Activated CD4-positive, alpha-beta memory T cell treated with anti-CD3 and anti-CD28 coated beads, Interleukin-2, amount 10 ng/mL, durations not matched to agents 7 days and 5 days (primary cell): ENCODE measurements at regions not wholly inside any gene's neighbourhood (a gene's known extent, or its start where the extent isn't known, plus 50 kb on each side); places are given as distances from the start of the nearest gene placed in this dataset.

Experiments used
- CTCF ChIA-PET: fragments of 350-600 bp; sonication (Branson Sonifier 250); formaldehyde crosslinking; loops from one replicate; lab custom pipeline; 2021; ENCODE audit warnings: antibody characterized with exemption, inconsistent platforms; lab: Charles Lee
- POLR2A ChIA-PET: fragments of 350-600 bp; sonication (Branson Sonifier 250); formaldehyde crosslinking; loops from one replicate; lab custom pipeline; 2021; ENCODE audit warnings: antibody characterized with exemption; lab: Charles Lee
- DNase-seq: peaks from one replicate; pipeline ENCODE4 v3.0.0-alpha.2; 2020
- H3K27ac Mint-ChIP-seq: one replicate; pipeline ENCODE4 v1.8.0; 2021; ENCODE audit warnings: mild to moderate bottlenecking, mixed read lengths
- H3K27me3 Mint-ChIP-seq: one replicate; pipeline ENCODE4 v1.8.0; 2021; ENCODE audit warnings: mixed read lengths
- H3K36me3 Mint-ChIP-seq: one replicate; pipeline ENCODE4 v1.8.0; 2021; ENCODE audit warnings: low read depth, mixed read lengths
- H3K4me1 Mint-ChIP-seq: one replicate; pipeline ENCODE4 v1.8.0; 2021; ENCODE audit warnings: mixed read lengths
- H3K4me3 Mint-ChIP-seq: one replicate; pipeline ENCODE4 v1.8.0; 2021; ENCODE audit warnings: mild to moderate bottlenecking, mixed read lengths
- H3K9me3 Mint-ChIP-seq: one replicate; pipeline ENCODE4 v1.8.0; 2021; ENCODE audit warnings: mixed read lengths

DNA sequence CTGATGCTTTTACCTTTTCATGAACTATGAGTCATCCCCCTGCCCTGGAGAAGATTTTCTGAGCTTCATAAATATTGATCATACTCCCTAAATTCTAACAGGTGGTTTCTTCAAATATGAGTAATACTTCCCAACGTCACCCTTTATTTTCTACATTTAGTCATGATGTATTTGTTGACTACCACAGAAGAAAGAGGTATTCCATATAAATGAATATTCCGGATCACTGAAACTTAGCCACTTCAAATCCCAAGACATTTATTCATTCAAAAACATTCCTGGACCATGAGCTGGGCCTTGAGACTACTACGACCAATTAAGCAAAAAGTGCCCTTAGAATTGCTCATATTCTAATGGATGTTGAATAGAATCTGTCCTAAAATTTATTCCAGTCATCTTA, 395.8 kb upstream of the NPVF start:
- Mint-ChIP-seq H3K27me3 (peaks cover 3% of the 10 kb centered on the region), H3K36me3 (no peaks in the 10 kb centered on the region), H3K27ac (no peak overlapping the region), H3K4me3 (no peak overlapping the region), H3K9me3 (no peaks in the 10 kb centered on the region), H3K4me1 (peaks cover 14% of the 10 kb centered on the region)
- ChIA-PET POLR2A (no interaction called here), CTCF (no interaction called here)
- no peak for DNase-seq

DNA sequence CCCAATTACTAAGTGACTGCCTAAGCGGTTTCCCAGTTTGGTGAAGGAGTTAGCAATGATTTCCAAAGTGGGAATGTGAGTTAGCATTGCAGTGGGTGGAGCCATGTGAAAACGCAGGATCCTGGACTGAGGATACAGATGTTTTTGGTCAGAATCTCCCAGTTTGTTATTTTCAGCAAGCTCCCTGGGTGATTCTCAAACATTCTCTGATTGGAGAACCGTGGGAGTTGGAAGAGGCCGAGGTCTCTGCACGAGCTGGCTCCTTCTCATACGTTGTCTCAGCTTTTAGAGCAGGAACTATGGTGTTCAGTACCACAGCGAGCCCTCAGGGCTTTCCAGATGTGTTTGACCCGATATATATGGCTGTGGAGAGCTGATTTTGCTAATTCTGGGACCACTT, 396.5 kb upstream of the NPVF start:
- Mint-ChIP-seq H3K27ac (no peak overlapping the region), H3K9me3 (no peaks in the 10 kb centered on the region), H3K36me3 (no peaks in the 10 kb centered on the region), H3K4me3 (no peak overlapping the region), H3K4me1 (peaks cover 13% of the 10 kb centered on the region), H3K27me3 (peaks cover 3% of the 10 kb centered on the region)
- DNase-seq: no peak
- CTCF ChIA-PET: no interaction called here
- POLR2A ChIA-PET: no interaction called here

DNA sequence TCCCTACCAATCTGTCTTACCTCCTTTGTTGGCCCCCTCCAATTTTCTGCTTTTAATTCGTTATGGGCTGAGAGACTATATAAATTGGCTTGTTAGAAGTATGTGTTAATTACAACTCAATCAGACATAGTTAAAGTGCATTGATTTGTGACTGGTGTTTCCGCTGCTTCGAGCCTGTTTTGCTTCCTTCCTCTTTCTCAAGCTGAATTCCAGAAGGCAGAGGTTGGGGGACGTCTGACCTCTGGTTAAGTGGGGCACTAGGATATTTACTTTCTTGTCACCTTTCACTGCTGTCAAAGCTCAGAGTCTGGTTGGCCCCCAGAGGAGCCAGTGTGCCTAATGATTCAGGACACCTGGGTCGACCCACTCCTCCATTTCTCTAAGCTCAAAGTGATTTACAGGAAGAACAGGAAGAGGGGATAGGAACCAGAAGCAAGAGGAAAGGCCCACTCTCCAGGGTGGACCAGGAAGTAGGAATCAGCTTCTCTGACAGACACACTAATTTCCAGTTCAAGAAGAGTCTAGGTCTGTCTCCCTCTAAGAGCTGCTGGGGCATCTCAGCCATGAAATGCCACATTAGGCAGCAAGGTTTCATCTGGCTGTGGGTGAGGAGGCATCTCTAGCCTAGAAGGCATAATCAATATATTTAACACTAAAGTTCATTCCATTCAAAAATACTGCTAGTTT, 397.2 kb upstream of the NPVF start:
- ChIA-PET POLR2A (no interaction called here), CTCF (no interaction called here)
- no peak for DNase-seq
- H3K4me3 Mint-ChIP-seq: no peak overlapping the region
- H3K9me3 Mint-ChIP-seq: no peaks in the 10 kb centered on the region
- H3K27ac Mint-ChIP-seq: no peak overlapping the region
- H3K36me3 Mint-ChIP-seq: no peaks in the 10 kb centered on the region
- H3K27me3 Mint-ChIP-seq: peaks cover 3% of the 10 kb centered on the region
- H3K4me1 Mint-ChIP-seq: peaks cover 7% of the 10 kb centered on the region

DNA sequence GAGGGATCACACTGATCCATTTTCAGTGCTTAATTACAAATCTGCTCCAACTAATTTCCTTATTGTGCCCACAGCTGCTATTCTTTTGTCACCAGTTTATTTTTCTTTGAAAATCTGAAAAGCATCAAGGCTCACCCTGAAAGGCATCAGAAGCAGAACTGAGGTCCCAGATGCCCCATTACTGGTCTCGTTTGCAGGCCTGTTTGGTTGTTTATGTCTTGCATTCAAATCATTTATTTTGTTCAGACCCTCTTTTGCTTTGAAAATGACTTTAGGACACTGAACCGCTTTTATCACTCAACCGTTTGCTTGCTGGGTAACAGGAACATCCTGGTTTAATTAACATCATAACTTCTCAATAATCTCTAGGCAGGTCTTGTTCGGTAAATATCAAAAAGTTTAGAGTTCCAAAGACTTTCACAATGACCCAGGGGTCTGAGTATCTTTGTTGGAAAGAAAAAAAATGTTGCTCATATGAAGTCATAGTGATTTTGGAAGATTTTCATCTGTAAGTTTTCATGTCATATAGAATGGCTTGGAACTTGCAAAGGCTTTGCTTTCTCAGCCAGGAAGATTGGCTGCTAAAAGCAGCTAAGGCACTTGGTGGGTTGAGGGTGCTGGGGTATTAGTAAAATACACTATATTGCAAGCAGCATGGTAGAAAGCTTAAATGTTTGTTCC, 398.3 kb upstream of the NPVF start:
- Mint-ChIP-seq H3K4me3 (no peak overlapping the region), H3K36me3 (no peaks in the 10 kb centered on the region), H3K27me3 (peaks cover 3% of the 10 kb centered on the region), H3K27ac (no peak overlapping the region), H3K4me1 (no peaks in the 10 kb centered on the region), H3K9me3 (no peaks in the 10 kb centered on the region)
- POLR2A ChIA-PET: no interaction called here
- CTCF ChIA-PET: interaction anchor here (0.6 kb wide), 1 partner anchor 58 kb away, joined by 3 read pairs; no protein-coding TSS in a partner anchor
- DNase-seq: no peak

DNA sequence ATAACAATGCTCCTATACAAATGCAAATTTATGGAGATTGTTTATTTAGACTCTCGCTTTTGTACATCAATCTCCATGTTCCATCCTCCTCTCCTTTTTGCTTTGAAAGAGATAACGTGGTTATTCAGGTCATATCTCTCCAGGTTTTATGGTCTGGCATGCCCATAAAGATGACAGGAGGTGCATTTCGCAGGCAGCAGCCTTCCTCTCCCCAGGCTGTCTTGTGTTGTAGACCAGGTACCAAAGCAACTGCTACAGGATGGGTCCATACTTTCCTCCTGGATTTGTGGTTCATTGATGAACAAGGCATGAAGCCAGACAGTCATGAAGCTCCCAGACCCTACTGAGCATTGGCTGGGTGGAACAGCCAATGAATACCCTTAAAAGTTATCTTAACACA, 400.2 kb upstream of the NPVF start:
- POLR2A ChIA-PET: no interaction called here
- CTCF ChIA-PET: no interaction called here
- H3K9me3 Mint-ChIP-seq: no peaks in the 10 kb centered on the region

DNA sequence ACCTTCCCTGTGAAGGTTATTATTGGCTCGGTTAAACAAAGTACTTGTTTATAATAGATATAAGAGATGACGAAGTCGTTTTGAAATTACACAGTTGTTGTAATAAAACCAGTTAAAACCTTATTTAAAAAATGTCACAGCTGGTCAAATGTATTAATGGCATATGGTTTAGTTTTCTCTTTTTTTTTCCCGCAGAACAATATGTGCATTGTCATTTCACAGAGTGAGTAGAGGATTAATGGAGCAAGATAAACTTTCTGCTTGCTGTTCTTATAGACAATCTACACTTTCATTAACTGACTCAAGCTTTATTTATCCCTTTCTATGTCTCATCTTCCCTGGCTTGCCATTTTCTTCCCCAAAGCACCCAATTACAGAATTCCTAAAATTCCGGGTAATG, 404.3 kb upstream of the NPVF start:
- CTCF ChIA-PET: no interaction called here
- POLR2A ChIA-PET: interaction anchor here (0.7 kb wide), 1 partner anchor 54 kb away, joined by 3 read pairs; no protein-coding TSS in a partner anchor
- H3K9me3 Mint-ChIP-seq: no peaks in the 10 kb centered on the region
- no peak for DNase-seq
- no peaks in the 10 kb centered on the region for H3K4me1 Mint-ChIP-seq
- no peak overlapping the region for H3K4me3 Mint-ChIP-seq
- no peak overlapping the region for H3K27ac Mint-ChIP-seq
- H3K27me3 Mint-ChIP-seq: peaks cover 5% of the 10 kb centered on the region
- H3K36me3 Mint-ChIP-seq: no peaks in the 10 kb centered on the region

More for the DNA sequence above, 400.2 kb upstream of the NPVF start:
- Mint-ChIP-seq H3K4me3 (no peak overlapping the region), H3K36me3 (no peaks in the 10 kb centered on the region), H3K4me1 (no peaks in the 10 kb centered on the region), H3K27me3 (peaks cover 5% of the 10 kb centered on the region), H3K27ac (no peak overlapping the region)
- DNase-seq: no peak

DNA sequence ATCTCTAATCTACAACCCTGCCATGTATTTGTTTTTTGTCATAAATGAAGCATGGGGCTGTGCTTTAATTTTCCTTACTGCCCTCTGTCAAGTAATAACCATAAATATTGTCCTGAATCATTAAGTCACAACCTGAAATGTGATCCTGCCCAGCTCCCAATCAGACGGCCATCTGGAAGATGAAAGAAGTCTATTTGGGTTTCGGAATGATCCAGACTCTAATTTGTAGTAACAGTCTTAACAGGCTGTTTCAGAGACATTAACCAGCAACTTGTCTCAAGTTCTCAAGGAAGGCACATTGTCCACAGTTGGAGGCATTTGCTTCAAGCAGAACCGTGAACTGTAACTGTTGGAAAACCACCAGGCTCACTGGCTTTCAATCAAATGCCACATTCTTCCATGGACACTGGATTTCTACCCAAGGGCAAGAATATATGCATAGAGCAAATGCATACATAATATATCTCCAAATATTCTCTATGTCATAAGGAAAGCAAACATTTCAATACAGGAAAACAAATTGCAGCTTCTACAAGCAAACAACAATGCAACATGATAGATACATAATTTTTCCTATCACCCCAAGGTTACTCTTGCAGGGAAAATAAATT, 405.2 kb upstream of the NPVF start:
- Mint-ChIP-seq H3K27me3 (peaks cover 4% of the 10 kb centered on the region), H3K36me3 (no peaks in the 10 kb centered on the region), H3K4me1 (no peaks in the 10 kb centered on the region), H3K4me3 (no peak overlapping the region), H3K27ac (no peak overlapping the region), H3K9me3 (no peaks in the 10 kb centered on the region)
- POLR2A ChIA-PET: no interaction called here
- no peak for DNase-seq
- CTCF ChIA-PET: no interaction called here

DNA sequence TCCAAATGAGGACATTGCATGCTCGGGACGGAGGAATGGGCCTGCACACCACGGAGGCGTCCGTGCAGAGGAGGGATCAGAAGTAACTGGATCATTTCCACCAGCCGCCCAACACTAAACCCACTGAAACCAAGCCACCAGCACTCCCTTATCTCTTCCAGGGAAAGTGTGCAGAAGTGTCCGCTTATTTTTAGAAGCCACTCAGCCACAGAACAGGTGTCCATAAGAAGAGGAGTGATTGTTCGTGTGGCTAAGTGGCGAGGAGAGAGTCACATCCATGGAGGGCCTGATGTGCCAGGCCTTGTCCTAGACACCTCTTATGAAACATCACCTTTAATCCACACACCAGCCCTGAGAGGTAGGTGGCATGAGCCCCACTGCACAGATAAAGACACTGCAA, 407.9 kb upstream of the NPVF start:
- Mint-ChIP-seq H3K9me3 (no peaks in the 10 kb centered on the region), H3K36me3 (no peaks in the 10 kb centered on the region), H3K4me1 (no peaks in the 10 kb centered on the region), H3K27me3 (peaks cover 2% of the 10 kb centered on the region), H3K4me3 (no peak overlapping the region), H3K27ac (no peak overlapping the region)
- ChIA-PET CTCF (no interaction called here), POLR2A (no interaction called here)
- no peak for DNase-seq

DNA sequence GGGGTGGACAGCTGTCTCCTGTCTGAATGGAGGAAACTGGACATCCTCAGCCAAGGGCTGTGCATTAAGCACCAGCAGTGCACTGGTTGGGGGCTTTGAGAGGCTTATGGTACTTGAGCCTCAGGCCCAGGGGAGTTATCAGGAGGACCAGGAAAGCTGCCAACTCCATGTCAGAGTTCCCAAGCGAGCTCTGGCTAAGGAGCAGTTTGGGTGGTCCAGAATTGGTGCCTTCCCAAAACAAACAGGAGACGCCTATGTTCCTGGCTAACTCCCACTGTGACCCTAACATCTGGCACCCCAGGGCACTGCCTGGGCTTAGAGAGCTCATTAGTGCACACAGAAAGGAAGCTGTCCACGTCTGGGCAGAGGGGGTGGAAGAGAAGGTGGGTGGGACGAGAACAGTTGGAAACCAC, 408.6 kb upstream of the NPVF start:
- Mint-ChIP-seq H3K27me3 (peaks cover 2% of the 10 kb centered on the region), H3K4me1 (no peaks in the 10 kb centered on the region), H3K4me3 (no peak overlapping the region), H3K9me3 (no peaks in the 10 kb centered on the region), H3K27ac (no peak overlapping the region), H3K36me3 (no peaks in the 10 kb centered on the region)
- ChIA-PET CTCF (no interaction called here), POLR2A (no interaction called here)
- no peak for DNase-seq

DNA sequence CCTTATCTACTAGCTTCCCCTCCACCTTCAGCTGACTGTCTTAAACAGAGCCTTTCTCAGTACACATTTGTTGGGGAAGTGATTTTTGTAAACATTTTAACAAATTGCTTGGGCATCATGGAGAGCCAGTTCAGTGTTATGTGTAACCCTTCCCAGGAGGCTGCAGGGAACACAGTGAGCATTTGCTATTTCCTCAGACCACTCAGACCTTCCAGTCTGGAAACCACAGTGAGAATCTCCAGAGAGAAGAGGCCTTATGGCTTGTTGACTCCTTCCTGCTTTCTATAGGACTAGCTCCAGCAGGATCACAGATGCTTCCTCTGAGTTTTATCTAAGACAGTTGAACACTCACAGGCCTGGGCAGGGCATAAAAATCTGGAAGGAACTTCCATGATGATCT, 409.8 kb upstream of the NPVF start:
- no peak overlapping the region for H3K4me3 Mint-ChIP-seq
- no peak for DNase-seq
- ChIA-PET POLR2A (no interaction called here), CTCF (no interaction called here)
- no peaks in the 10 kb centered on the region for H3K9me3 Mint-ChIP-seq
- no peaks in the 10 kb centered on the region for H3K4me1 Mint-ChIP-seq
- H3K36me3 Mint-ChIP-seq: no peaks in the 10 kb centered on the region
- H3K27me3 Mint-ChIP-seq: no peaks in the 10 kb centered on the region
- H3K27ac Mint-ChIP-seq: no peak overlapping the region

DNA sequence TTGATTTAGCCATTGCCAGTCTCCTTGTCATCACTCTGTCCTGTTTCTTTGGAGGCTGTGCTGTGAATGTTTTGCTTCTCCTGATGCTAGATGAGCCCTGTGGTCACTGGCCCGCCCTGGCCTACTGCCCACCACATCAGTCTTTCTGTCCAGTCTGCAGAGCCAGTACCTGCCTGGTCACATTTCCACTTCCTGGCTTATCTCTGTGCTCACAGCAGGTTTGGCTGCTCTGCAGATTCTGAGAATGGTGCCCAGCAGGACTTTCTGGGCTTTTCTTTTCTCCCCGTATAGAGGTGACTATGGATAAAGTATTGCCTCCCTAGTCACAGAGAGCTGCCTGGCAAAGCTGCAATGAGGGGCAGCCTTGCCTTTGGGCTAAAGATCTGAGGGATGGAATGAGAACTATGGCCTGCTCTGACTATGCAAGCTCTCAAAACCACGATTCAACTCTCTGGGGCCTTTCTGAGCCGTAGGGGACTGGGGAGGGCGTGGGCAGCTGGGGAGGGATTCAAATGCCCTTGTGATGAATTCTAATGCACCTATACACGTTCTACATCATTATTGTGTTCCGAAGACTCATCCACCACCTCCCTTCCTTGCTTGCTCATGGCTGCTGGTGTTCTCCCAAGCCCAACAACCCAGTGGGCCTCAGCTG, 410.4 kb upstream of the NPVF start:
- H3K27ac Mint-ChIP-seq: no peak overlapping the region
- H3K9me3 Mint-ChIP-seq: no peaks in the 10 kb centered on the region
- H3K4me3 Mint-ChIP-seq: no peak overlapping the region
- POLR2A ChIA-PET: no interaction called here
- H3K4me1 Mint-ChIP-seq: no peaks in the 10 kb centered on the region
- no peaks in the 10 kb centered on the region for H3K36me3 Mint-ChIP-seq
- CTCF ChIA-PET: no interaction called here
- H3K27me3 Mint-ChIP-seq: no peaks in the 10 kb centered on the region
- DNase-seq: no peak

DNA sequence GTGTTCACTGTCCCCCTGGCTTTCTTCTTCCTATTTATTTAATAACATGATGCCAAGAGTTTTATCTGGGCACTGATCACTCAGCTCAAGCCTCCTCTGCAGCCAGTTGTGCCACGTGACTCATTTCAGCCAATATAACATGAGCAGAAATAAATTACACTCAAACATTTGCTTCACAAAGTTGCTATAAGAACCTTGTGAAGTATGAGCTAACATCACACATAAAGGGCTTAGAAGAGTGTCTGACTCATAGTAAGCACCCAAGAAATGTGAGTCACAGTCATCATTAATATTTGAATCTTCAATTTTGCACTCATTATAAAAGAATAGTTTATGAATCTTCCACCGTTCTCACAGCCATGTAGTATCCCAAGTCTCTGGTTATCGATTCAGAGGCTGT, 414.6 kb upstream of the NPVF start:
- Mint-ChIP-seq H3K9me3 (no peaks in the 10 kb centered on the region), H3K27me3 (no peaks in the 10 kb centered on the region), H3K36me3 (no peaks in the 10 kb centered on the region), H3K4me1 (no peaks in the 10 kb centered on the region), H3K27ac (no peak overlapping the region), H3K4me3 (no peak overlapping the region)
- POLR2A ChIA-PET: no interaction called here
- no peak for DNase-seq
- CTCF ChIA-PET: no interaction called here

DNA sequence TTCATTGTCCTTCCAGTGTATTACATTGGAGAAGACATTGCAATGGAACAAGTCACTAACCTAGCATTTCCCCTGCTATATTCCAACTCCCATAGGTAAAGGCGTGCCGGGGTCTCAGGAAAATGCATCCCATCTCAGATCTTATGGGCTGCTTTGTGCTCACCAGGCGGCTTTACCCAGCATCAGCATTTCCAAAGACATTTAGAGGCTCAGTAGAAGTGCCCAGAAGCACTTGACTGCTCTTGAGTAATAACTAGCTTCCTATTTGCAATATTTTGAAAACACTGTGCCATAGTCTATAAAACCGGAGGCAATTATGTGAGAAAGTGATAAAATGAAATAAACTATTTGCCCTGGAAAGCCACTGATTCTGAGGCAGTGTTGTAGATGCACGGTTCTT, 415.0 kb upstream of the NPVF start:
- ChIA-PET POLR2A (no interaction called here), CTCF (no interaction called here)
- no peak for DNase-seq
- no peak overlapping the region for H3K27ac Mint-ChIP-seq
- H3K4me3 Mint-ChIP-seq: no peak overlapping the region
- no peaks in the 10 kb centered on the region for H3K36me3 Mint-ChIP-seq
- no peaks in the 10 kb centered on the region for H3K27me3 Mint-ChIP-seq
- no peaks in the 10 kb centered on the region for H3K4me1 Mint-ChIP-seq
- no peaks in the 10 kb centered on the region for H3K9me3 Mint-ChIP-seq
